ENCODE measurements at regions not wholly inside any gene's neighbourhood (a gene's known extent, or its start where the extent isn't known, plus 50 kb on each side); places are given as distances from the start of the nearest gene placed in this dataset.

DNA sequence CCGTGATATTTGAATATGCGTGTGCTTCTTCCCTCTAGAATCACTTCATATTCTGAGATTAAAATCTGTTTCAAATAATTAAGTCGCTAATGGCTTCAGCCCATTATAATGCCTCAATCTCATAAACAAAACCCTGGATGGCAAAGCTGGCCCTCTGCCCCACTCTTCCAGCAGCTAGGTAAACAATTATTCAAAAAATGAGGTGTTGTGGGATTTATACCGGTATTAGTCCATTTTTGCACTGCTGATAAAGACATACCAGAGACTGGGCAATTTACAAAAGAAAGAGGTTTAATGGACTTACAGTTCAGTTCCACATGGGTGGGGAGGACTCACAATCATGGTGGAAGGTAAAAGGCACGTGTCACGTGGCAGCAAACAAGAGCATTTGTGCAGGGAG is 510.4 kb upstream of the ADGRL2 start:
- 100% methylated on average over 1 of the region's 6 CpGs for WGBS (ENCODE audit: insufficient coverage)

DNA sequence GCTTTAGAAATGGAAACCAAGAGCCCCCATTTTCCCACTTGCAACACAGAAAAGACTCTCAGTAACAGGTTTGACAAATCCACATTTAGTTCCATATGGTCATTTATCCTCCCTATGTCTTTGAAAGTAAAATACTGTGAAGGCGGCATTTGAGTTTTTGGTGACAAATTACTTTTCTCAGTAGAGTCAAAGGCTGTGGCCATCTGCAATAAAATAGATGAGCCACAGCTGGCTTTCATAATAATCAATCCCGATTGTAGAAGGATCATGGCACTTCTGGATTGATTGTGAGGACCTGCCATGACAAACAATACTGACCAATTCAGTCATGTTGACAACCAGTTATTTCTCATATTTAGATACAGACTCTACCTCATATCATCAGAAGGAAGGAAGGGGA is 512.0 kb upstream of the ADGRL2 start:
- Mint-ChIP-seq H3K4me1 (no peaks in the 10 kb centered on the region), H3K9me3 (peaks cover 0 to 6% (median 5%) of the 10 kb centered on the region in 7 donors), H3K27ac (no peak overlapping the region), H3K4me3 (no peak overlapping the region), H3K36me3 (no peaks in the 10 kb centered on the region), H3K27me3 (ENCODE audit: low read depth in 3 of 3) (no peaks in the 10 kb centered on the region)
- intact Hi-C loops (cut with micrococcal nuclease) = no loop called here
- H3K27me3 ChIP-seq (ENCODE audit: control insufficient read depth in 2 of 2, insufficient read depth in 2 of 2, low read length in 2 of 2) = no peaks in the 10 kb centered on the region
- H3K4me2 ChIP-seq (replicated peaks; ENCODE audit: extremely low read depth, low read length, poor library complexity, severe bottlenecking) = no peak overlapping the region
- no peaks in the 10 kb centered on the region for H3K36me3 ChIP-seq (replicated peaks in 1 of 2; ENCODE audit: control insufficient read depth in 1 of 2, insufficient read depth in 2 of 2, low read length in 2 of 2)
- WGBS (ENCODE audit: insufficient coverage) = no CpG with 5 or more reads among the region's 2 CpGs
- H2AFZ ChIP-seq (ENCODE audit: insufficient read depth, low read depth, low read length, poor library complexity, severe bottlenecking) = no peak overlapping the region
- no peak overlapping the region for H3K9ac ChIP-seq (ENCODE audit: insufficient read depth, low read length, poor library complexity, severe bottlenecking)
- no peaks in the 10 kb centered on the region for H4K20me1 ChIP-seq (ENCODE audit: insufficient read depth, low read length)
- no peak for DNase-seq
- TF ChIP-seq, protein P1, sequence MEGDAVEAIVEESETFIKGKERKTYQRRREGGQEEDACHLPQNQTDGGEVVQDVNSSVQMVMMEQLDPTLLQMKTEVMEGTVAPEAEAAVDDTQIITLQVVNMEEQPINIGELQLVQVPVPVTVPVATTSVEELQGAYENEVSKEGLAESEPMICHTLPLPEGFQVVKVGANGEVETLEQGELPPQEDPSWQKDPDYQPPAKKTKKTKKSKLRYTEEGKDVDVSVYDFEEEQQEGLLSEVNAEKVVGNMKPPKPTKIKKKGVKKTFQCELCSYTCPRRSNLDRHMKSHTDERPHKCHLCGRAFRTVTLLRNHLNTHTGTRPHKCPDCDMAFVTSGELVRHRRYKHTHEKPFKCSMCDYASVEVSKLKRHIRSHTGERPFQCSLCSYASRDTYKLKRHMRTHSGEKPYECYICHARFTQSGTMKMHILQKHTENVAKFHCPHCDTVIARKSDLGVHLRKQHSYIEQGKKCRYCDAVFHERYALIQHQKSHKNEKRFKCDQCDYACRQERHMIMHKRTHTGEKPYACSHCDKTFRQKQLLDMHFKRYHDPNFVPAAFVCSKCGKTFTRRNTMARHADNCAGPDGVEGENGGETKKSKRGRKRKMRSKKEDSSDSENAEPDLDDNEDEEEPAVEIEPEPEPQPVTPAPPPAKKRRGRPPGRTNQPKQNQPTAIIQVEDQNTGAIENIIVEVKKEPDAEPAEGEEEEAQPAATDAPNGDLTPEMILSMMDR (IDR thresholded peaks at IDR 0.05) = no peak
- H3K79me2 ChIP-seq (ENCODE audit: insufficient read depth, low read length) = no peaks in the 10 kb centered on the region
- H3K27ac ChIP-seq (ENCODE audit: low read depth in 1 of 2, low read length in 2 of 2) = no peak overlapping the region
- peaks cover 0 to 3% of the 10 kb centered on the region in 2 donors for H3K9me3 ChIP-seq (replicated peaks in 1 of 2; ENCODE audit: control insufficient read depth in 1 of 2, insufficient read depth in 1 of 2, low read length in 2 of 2)
- H3K4me1 ChIP-seq (ENCODE audit: control insufficient read depth in 1 of 2, insufficient read depth in 2 of 2, low read length in 2 of 2) = no peaks in the 10 kb centered on the region
- H3K4me3 ChIP-seq (replicated peaks in 1 of 3; ENCODE audit: low read depth in 2 of 3, low read length in 3 of 3) = no peak overlapping the region

More for the DNA sequence above, 510.4 kb upstream of the ADGRL2 start:
- H3K4me3 ChIP-seq (replicated peaks in 1 of 3; ENCODE audit: low read depth in 2 of 3, low read length in 3 of 3) = no peak overlapping the region
- H3K9ac ChIP-seq (ENCODE audit: insufficient read depth, low read length, poor library complexity, severe bottlenecking) = no peak overlapping the region
- no peaks in the 10 kb centered on the region for H3K4me1 ChIP-seq (ENCODE audit: control insufficient read depth in 1 of 2, insufficient read depth in 2 of 2, low read length in 2 of 2)
- H3K9me3 ChIP-seq (replicated peaks in 1 of 2; ENCODE audit: control insufficient read depth in 1 of 2, insufficient read depth in 1 of 2, low read length in 2 of 2) = peaks cover 0 to 3% of the 10 kb centered on the region in 2 donors
- Mint-ChIP-seq H3K4me1 (no peaks in the 10 kb centered on the region), H3K27me3 (ENCODE audit: low read depth in 3 of 3) (no peaks in the 10 kb centered on the region), H3K9me3 (peaks cover 0 to 6% (median 5%) of the 10 kb centered on the region in 7 donors), H3K36me3 (no peaks in the 10 kb centered on the region), H3K27ac (no peak overlapping the region), H3K4me3 (no peak overlapping the region)
- no peak overlapping the region for H2AFZ ChIP-seq (ENCODE audit: insufficient read depth, low read depth, low read length, poor library complexity, severe bottlenecking)
- no peaks in the 10 kb centered on the region for H3K27me3 ChIP-seq (ENCODE audit: control insufficient read depth in 2 of 2, insufficient read depth in 2 of 2, low read length in 2 of 2)
- intact Hi-C loops (cut with micrococcal nuclease) = no loop called here
- H3K27ac ChIP-seq (ENCODE audit: low read depth in 1 of 2, low read length in 2 of 2) = no peak overlapping the region
- no peaks in the 10 kb centered on the region for H3K36me3 ChIP-seq (replicated peaks in 1 of 2; ENCODE audit: control insufficient read depth in 1 of 2, insufficient read depth in 2 of 2, low read length in 2 of 2)
- H3K4me2 ChIP-seq (replicated peaks; ENCODE audit: extremely low read depth, low read length, poor library complexity, severe bottlenecking) = no peak overlapping the region
- no peaks in the 10 kb centered on the region for H4K20me1 ChIP-seq (ENCODE audit: insufficient read depth, low read length)
- DNase-seq = no peak
- H3K79me2 ChIP-seq (ENCODE audit: insufficient read depth, low read length) = no peaks in the 10 kb centered on the region
- TF ChIP-seq, protein P1 (IDR thresholded peaks at IDR 0.05) = no peak
